BJ (cell line): ENCODE measurements at regions not wholly inside any gene's neighbourhood (a gene's known extent, or its start where the extent isn't known, plus 50 kb on each side); places are given as distances from the start of the nearest gene placed in this dataset.

Source experiments
- CTCF ChIA-PET: fragments of 350-600 bp; formaldehyde crosslinking; extraction: SDS; loops from one replicate; lab custom pipeline; 2021; ENCODE audit warnings: antibody characterized with exemption, inconsistent platforms; lab: Yijun Ruan, JAX
- POLR2A ChIA-PET: fragments of 300-600 bp; sonication (Branson Sonifier 250); formaldehyde crosslinking; extraction: SDS; loops from one replicate; lab custom pipeline; 2021; ENCODE audit warnings: antibody characterized with exemption; lab: Charles Lee
- DNase-seq: peaks from one replicate; pipeline ENCODE4 v3.0.0-alpha.2; 2011; ENCODE audit warnings: low read depth
- H3K27me3 ChIP-seq: 2 replicates; pipeline ENCODE4 v1.6.0; 2011; ENCODE audit warnings: low read length; ENCODE audit not compliant: control insufficient read depth, insufficient read depth
- H3K36me3 ChIP-seq: 2 replicates; pipeline ENCODE4 v1.5.1; 2011; ENCODE audit warnings: low read length; ENCODE audit not compliant: control insufficient read depth, insufficient read depth
- H3K4me3 ChIP-seq: 2 replicates; pipeline ENCODE4 v1.5.1; 2011; ENCODE audit warnings: low read depth, mild to moderate bottlenecking, control low read depth, low read length
- CTCF ChIP-seq: IDR thresholded peaks from 2 replicates; pipeline ENCODE4 v1.5.1; 2011; ENCODE audit warnings: low read depth, mild to moderate bottlenecking, control low read depth, inconsistent platforms, low read length, moderate library complexity; ENCODE audit not compliant: insufficient read depth

GRCh38 chr18:47718646-47719045, 211.8 kb downstream of the SMAD2 start:
- ChIA-PET CTCF (interaction anchor here (0.7 kb wide), 1 partner anchor 30 kb away, joined by 3 read pairs; no protein-coding TSS in a partner anchor), POLR2A (no interaction called here)
- TF ChIP-seq CTCF, result no peak

GRCh38 chr18:47717257-47717656, 213.2 kb downstream of the SMAD2 start:
- no peak overlapping the region for H3K4me3 ChIP-seq
- no peak for DNase-seq
- no peaks in the 10 kb centered on the region for H3K27me3 ChIP-seq
- H3K36me3 ChIP-seq, result no peaks in the 10 kb centered on the region
- CTCF ChIA-PET, result interaction anchor here (0.5 to 1.0 kb wide), 2 partner anchors 32 to 110 kb away, joined by 3 to 5 read pairs; no protein-coding TSS in a partner anchor
- POLR2A ChIA-PET, result no interaction called here
- no peak for TF ChIP-seq CTCF

More at GRCh38 chr18:47718646-47719045, 211.8 kb downstream of the SMAD2 start:
- Histone ChIP-seq H3K36me3 (no peaks in the 10 kb centered on the region), H3K4me3 (no peak overlapping the region), H3K27me3 (no peaks in the 10 kb centered on the region)
- no peak for DNase-seq

GRCh38 chr18:47716632-47717185, 213.8 kb downstream of the SMAD2 start:
- CTCF ChIA-PET, result interaction anchor here (1.0 kb wide), 1 partner anchor 32 kb away, joined by 5 read pairs; no protein-coding TSS in a partner anchor
- POLR2A ChIA-PET, result no interaction called here
- Histone ChIP-seq H3K36me3 (no peaks in the 10 kb centered on the region), H3K27me3 (no peaks in the 10 kb centered on the region), H3K4me3 (no peak overlapping the region)
- no peak for DNase-seq
- no peak for TF ChIP-seq CTCF

- no peak for DNase-seq
- H3K36me3 ChIP-seq, result no peaks in the 10 kb centered on the region
- ChIA-PET CTCF (interaction anchor here (0.6 to 1.3 kb wide), 2 partner anchors 38 to 400 kb away, joined by 3 to 4 read pairs; no protein-coding TSS in a partner anchor), POLR2A (no interaction called here)
- TF ChIP-seq CTCF, result no peak
- H3K27me3 ChIP-seq, result no peaks in the 10 kb centered on the region
- no peak overlapping the region for H3K4me3 ChIP-seq
Measured at GRCh38 chr18:47710451-47710850, 220.0 kb downstream of the SMAD2 start.

- no peak for TF ChIP-seq CTCF
- ChIA-PET CTCF (no interaction called here), POLR2A (no interaction called here)
- Histone ChIP-seq H3K4me3 (no peak overlapping the region), H3K27me3 (no peaks in the 10 kb centered on the region), H3K36me3 (no peaks in the 10 kb centered on the region)
- DNase-seq, result no peak
Measured at GRCh38 chr18:47709556-47709955, 220.9 kb downstream of the SMAD2 start.
